NCI-H1694 (cell line): ENCODE measurements at regions not wholly inside any gene's neighbourhood (a gene's known extent, or its start where the extent isn't known, plus 50 kb on each side); places are given as distances from the start of the nearest gene placed in this dataset.
"Not testable (repeated sequence)": the region's sequence is repeated elsewhere in the genome, so short reads cannot be mapped to it uniquely, and the experiment has no call there.

Source experiments
- DNase-seq: peaks from one replicate; lab custom pipeline; 2025; lab: John Stamatoyannopoulos, UW

- DNase-seq = peak; percentile 3
Observed at GRCh38 chr14:27608377-27608776, 1010.5 kb upstream of the NOVA1 start.

- no peak for DNase-seq
Observed at GRCh38 chr14:27612121-27612520, 1014.3 kb upstream of the NOVA1 start.

- no peak for DNase-seq
Observed at GRCh38 chr14:27613102-27613501, 1015.3 kb upstream of the NOVA1 start.

- no peak for DNase-seq
Observed at GRCh38 chr14:27623782-27624181, 1025.9 kb upstream of the NOVA1 start.

- DNase-seq = peak; percentile 67
Observed at GRCh38 chr14:27634056-27634970, 1036.5 kb upstream of the NOVA1 start.

- DNase-seq = not testable (repeated sequence)
Observed at GRCh38 chr14:27640688-27641087, 1042.9 kb upstream of the NOVA1 start.

GRCh38 chr14:27642251-27642866 is 1044.5 kb upstream of the NOVA1 start:
- no peak for DNase-seq

- no peak for DNase-seq
Observed at GRCh38 chr14:27660683-27661082, 1062.8 kb upstream of the NOVA1 start.

GRCh38 chr14:27668531-27668930 is 1070.7 kb upstream of the NOVA1 start:
- DNase-seq = no peak

- DNase-seq = no peak
Observed at GRCh38 chr14:27672047-27672446, 1074.2 kb upstream of the NOVA1 start.

- not testable (repeated sequence) for DNase-seq
Observed at GRCh38 chr14:27672811-27673737, 1075.2 kb upstream of the NOVA1 start.

- DNase-seq = no peak
Observed at GRCh38 chr14:27686137-27686536, 1080.5 kb upstream of the FOXG1 start.

- DNase-seq = no peak
Observed at GRCh38 chr14:27688841-27689444, 1077.6 kb upstream of the FOXG1 start.

GRCh38 chr14:27712364-27712763 is 1054.2 kb upstream of the FOXG1 start:
- DNase-seq = no peak

GRCh38 chr14:27715561-27715960 is 1051.0 kb upstream of the FOXG1 start:
- DNase-seq = no peak

- DNase-seq = no peak
Observed at GRCh38 chr14:27721760-27722159, 1044.8 kb upstream of the FOXG1 start.

GRCh38 chr14:27725482-27725881 is 1041.1 kb upstream of the FOXG1 start:
- DNase-seq = no peak

- no peak for DNase-seq
Observed at GRCh38 chr14:27727251-27727770, 1039.3 kb upstream of the FOXG1 start.

- DNase-seq = no peak
Observed at GRCh38 chr14:27730204-27730603, 1036.4 kb upstream of the FOXG1 start.

GRCh38 chr14:27739657-27740156 is 1026.9 kb upstream of the FOXG1 start:
- no peak for DNase-seq

GRCh38 chr14:27750114-27750513 is 1016.5 kb upstream of the FOXG1 start:
- no peak for DNase-seq
